K562 (cell line): ENCODE measurements at regions not wholly inside any gene's neighbourhood (a gene's known extent, or its start where the extent isn't known, plus 50 kb on each side); places are given as distances from the start of the nearest gene placed in this dataset.

Experiments
- ATAC-seq: fragments of 200-7000 bp; cut with Tn5 transposase; 3 replicates; pipeline ENCODE4 v1.9.1; 2020; ENCODE audit warnings: moderate library complexity
- BruUV-seq: library from RNA; stranded (reverse); fragments of 400-500 nt; replicated peaks from 2 replicates; lab custom pipeline; 2021; lab: Mats Ljungman, UMichigan
- CTCF ChIA-PET: fragments of 300-600 bp; formaldehyde crosslinking; extraction: SDS; loops from one replicate; lab custom pipeline; 2021; ENCODE audit warnings: low intra/inter-chr PET ratio; lab: Yijun Ruan, JAX
- POLR2A ChIA-PET: fragments of 300-600, 350-650 bp; sonication (Branson Sonifier 250); formaldehyde crosslinking; extraction: SDS; loops from one replicate; lab custom pipeline; 2021; ENCODE audit warnings: antibody characterized with exemption, inconsistent platforms; lab: Yijun Ruan, JAX
- DNase-seq, 4 experiments: peaks; one replicate each; pipeline versions ENCODE4 v3.0.0 to v3.0.0-alpha.2; 2011 to 2018; ENCODE audit warnings: low spot score in 3 of 4, mixed read lengths in 3 of 4; ENCODE audit errors: extremely low read depth in 1 of 4
- FAIRE-seq: peaks from 2 replicates; lab custom pipeline; 2011; peaks lifted over from hg19 to GRCh38; lab: Jason Lieb, UNC
- H2AFZ ChIP-seq: 2 replicates; pipeline ENCODE4 v1.6.0; 2011; ENCODE audit warnings: low read depth, low read length, control low read depth, inconsistent platforms
- H3K27ac ChIP-seq: fragments of 200-600 bp; 3 replicates; pipeline ENCODE4 v1.8.0; 2011; ENCODE audit warnings: low read depth, mild to moderate bottlenecking, control low read depth, inconsistent platforms, low read length, moderate library complexity, mixed read lengths; ENCODE audit errors: extremely low read depth
- H3K27me3 ChIP-seq, 2 experiments: fragments of 300-600 bp in 1 of 2; 2 replicates in 1 of 2; 3 replicates in 1 of 2; pipeline versions ENCODE4 v1.6.0 to v1.8.0; 2011; ENCODE audit warnings: inconsistent platforms in 2 of 2, low read length in 2 of 2, mild to moderate bottlenecking in 1 of 2, mixed read lengths in 1 of 2, moderate library complexity in 1 of 2; ENCODE audit not compliant: control insufficient read depth in 2 of 2, insufficient read depth in 2 of 2
- H3K36me3 ChIP-seq: fragments of 300-600 bp; 3 replicates; pipeline ENCODE4 v1.8.0; 2011; ENCODE audit warnings: mild to moderate bottlenecking, low read length, inconsistent platforms; ENCODE audit not compliant: control insufficient read depth, insufficient read depth
- H3K4me1 ChIP-seq, 2 experiments: fragments of 200-600 bp in 1 of 2; replicated peaks in 1 of 2; 2 replicates in 1 of 2; 3 replicates in 1 of 2; pipeline versions ENCODE4 v1.5.1 to v1.8.0; 2011; ENCODE audit warnings: inconsistent platforms in 2 of 2, low read length in 2 of 2, mild to moderate bottlenecking in 1 of 2, mixed read lengths in 1 of 2, moderate library complexity in 1 of 2; ENCODE audit not compliant: control insufficient read depth in 2 of 2, insufficient read depth in 2 of 2
- H3K4me2 ChIP-seq: 2 replicates; pipeline ENCODE4 v1.6.1; 2011; ENCODE audit warnings: low read length, control low read depth, inconsistent platforms, mixed read lengths; ENCODE audit not compliant: insufficient read depth
- H3K4me3 ChIP-seq: fragments of 200-600 bp; sonication (generic), shearing (Covaris generic); 2 replicates; pipeline ENCODE4 v1.5.1; 2016; ENCODE audit warnings: control low read depth, inconsistent platforms
- H3K79me2 ChIP-seq: fragments of 200-600 bp; 3 replicates; pipeline ENCODE4 v1.8.0; 2011; ENCODE audit warnings: low read length, inconsistent platforms; ENCODE audit not compliant: control insufficient read depth, insufficient read depth
- H3K9ac ChIP-seq, 2 experiments: 2 replicates each; pipeline versions ENCODE4 v1.6.0 to v1.6.1; 2011; ENCODE audit warnings: low read depth in 2 of 2, low read length in 2 of 2, control low read depth in 1 of 2, inconsistent platforms in 1 of 2, mild to moderate bottlenecking in 1 of 2, mixed read lengths in 1 of 2; ENCODE audit not compliant: insufficient read depth in 1 of 2
- H3K9me1 ChIP-seq: one replicate; pipeline ENCODE4 v1.6.0; 2011; ENCODE audit warnings: inconsistent platforms, mild to moderate bottlenecking, low read length, moderate library complexity; ENCODE audit not compliant: control insufficient read depth, insufficient read depth
- H3K9me3 ChIP-seq: replicated peaks from 2 replicates; pipeline ENCODE4 v1.5.1; 2011; ENCODE audit warnings: low read depth, low read length, inconsistent platforms; ENCODE audit not compliant: control insufficient read depth, insufficient read depth
- H4K20me1 ChIP-seq: replicated peaks from 2 replicates; pipeline ENCODE4 v1.6.1; 2011; ENCODE audit warnings: low read length, inconsistent platforms, mixed read lengths; ENCODE audit not compliant: control insufficient read depth, insufficient read depth
- FOXA1 ChIP-seq: fragments of 450-650 bp; IDR thresholded peaks from 2 replicates; pipeline ENCODE4 v1.6.1; 2016; ENCODE audit warnings: mild to moderate bottlenecking, borderline replicate concordance
- MAFF ChIP-seq: IDR thresholded peaks from 2 replicates; pipeline ENCODE4 v1.6.1; 2012; ENCODE audit warnings: low read length, improper control_type of control experiment
- NFXL1 ChIP-seq: fragments of 450-650 bp; formaldehyde crosslinking; IDR thresholded peaks from 2 replicates; pipeline ENCODE4 v1.4.0; 2021; ENCODE audit warnings: mild to moderate bottlenecking
- SMARCC2 ChIP-seq: fragments of 450-650 bp; IDR thresholded peaks from 2 replicates; pipeline ENCODE4 v1.6.1; 2017; ENCODE audit warnings: antibody characterized with exemption, moderate library complexity, mild to moderate bottlenecking, low read depth
- ZBED1 ChIP-seq: IDR thresholded peaks from 2 replicates; pipeline ENCODE4 v1.6.1; 2014
- ZC3H8 ChIP-seq: fragments of 450-650 bp; IDR thresholded peaks from 2 replicates; pipeline ENCODE4 v1.6.1; 2017
- WGBS: fragments of 100-300 bp; shearing (Covaris generic); methylation state at CpG from one replicate; pipeline ENCODE4 v1.1.6; 2016; ENCODE audit warnings: low coverage, mixed read lengths; ENCODE audit not compliant: insufficient coverage; ENCODE audit errors: missing lambda C conversion rate; 5-methylcytosine and 5-hydroxymethylcytosine counted together
- in situ Hi-C: fragments of 300-500 bp; cut with MboI; formaldehyde crosslinking; loops from 4 replicates; pipeline ENCODE4 v1.15.0; 2018; ENCODE audit warnings: inconsistent platforms, mixed read lengths
- intact Hi-C: fragments of 100-400 bp; cut with micrococcal nuclease; formaldehyde crosslinking; loops from 2 replicates; pipeline ENCODE4 v1.14.2; 2022

GRCh38 chr18:66428795-66429194, 175.1 kb downstream of the CDH19 start:
- ATAC-seq: no peak
- no peak overlapping the region for H3K9ac ChIP-seq
- no peaks in the 10 kb centered on the region for H3K4me1 ChIP-seq
- WGBS: 0% methylated on average over 1 of the region's 1 CpG
- H3K79me2 ChIP-seq: no peaks in the 10 kb centered on the region
- BruUV-seq: no TSS peak
- H3K27me3 ChIP-seq: no peaks in the 10 kb centered on the region
- H3K9me1 ChIP-seq: no peaks in the 10 kb centered on the region
- no peak overlapping the region for H3K4me3 ChIP-seq
- no peak overlapping the region for H3K27ac ChIP-seq
- no peak overlapping the region for H2AFZ ChIP-seq
- no peak for DNase-seq
- in situ Hi-C loops (no loop called here), intact Hi-C loops (no loop called here)
- H3K4me2 ChIP-seq: no peak overlapping the region
- TF ChIP-seq ZC3H8 (no peak), NFXL1 (no peak), MAFF (no peak), FOXA1 (no peak)
- H4K20me1 ChIP-seq: no peaks in the 10 kb centered on the region
- ChIA-PET POLR2A (no interaction called here), CTCF (no interaction called here)
- no peak for FAIRE-seq
- H3K36me3 ChIP-seq: no peaks in the 10 kb centered on the region
- no peaks in the 10 kb centered on the region for H3K9me3 ChIP-seq

- WGBS: 0% methylated on average over 5 of the region's 5 CpGs
- no peaks in the 10 kb centered on the region for H3K27me3 ChIP-seq
- no peaks in the 10 kb centered on the region for H3K9me3 ChIP-seq
- H3K4me2 ChIP-seq: no peak overlapping the region
- no peaks in the 10 kb centered on the region for H3K4me1 ChIP-seq
- TF ChIP-seq SMARCC2: no peak
- no peak for TF ChIP-seq ZBED1
- intact Hi-C loops (no loop called here), in situ Hi-C loops (no loop called here)
- ATAC-seq (no peak), DNase-seq (no peak), FAIRE-seq (no peak)
- H3K79me2 ChIP-seq: no peaks in the 10 kb centered on the region
- no peaks in the 10 kb centered on the region for H3K9me1 ChIP-seq
- CTCF ChIA-PET: no interaction called here
- H3K27ac ChIP-seq: no peak overlapping the region
- H3K4me3 ChIP-seq: no peak overlapping the region
- no TSS peak for BruUV-seq
- no peak overlapping the region for H3K9ac ChIP-seq
- no peaks in the 10 kb centered on the region for H4K20me1 ChIP-seq
- no peaks in the 10 kb centered on the region for H3K36me3 ChIP-seq
- POLR2A ChIA-PET: no interaction called here
- H2AFZ ChIP-seq: no peak overlapping the region
Observed at GRCh38 chr18:66419400-66419799, 184.5 kb downstream of the CDH19 start.
